ENCODE measurements at regions not wholly inside any gene's neighbourhood (a gene's known extent, or its start where the extent isn't known, plus 50 kb on each side); places are given as distances from the start of the nearest gene placed in this dataset.
"Not testable (repeated sequence)": the region's sequence is repeated elsewhere in the genome, so short reads cannot be mapped to it uniquely, and the experiment has no call there.

- Mint-ChIP-seq H3K27me3 (no peaks in the 10 kb centered on the region), H3K4me3 (no peak overlapping the region), H3K36me3 (no peaks in the 10 kb centered on the region), H3K27ac (no peak overlapping the region), H3K9me3 (no peaks in the 10 kb centered on the region), H3K4me1 (ENCODE audit: low read depth) (no peaks in the 10 kb centered on the region)
- no peak for DNase-seq
- ChIA-PET CTCF (no interaction called here), POLR2A (no interaction called here)
- intact Hi-C loops (cut with micrococcal nuclease) = no loop called here
Measured at GRCh38 chrX:22575161-22575845, 302.6 kb downstream of the CBLL2 start.

- Mint-ChIP-seq H3K4me1 (ENCODE audit: low read depth) (no peaks in the 10 kb centered on the region), H3K27me3 (no peaks in the 10 kb centered on the region), H3K36me3 (no peaks in the 10 kb centered on the region), H3K4me3 (no peak overlapping the region), H3K27ac (no peak overlapping the region), H3K9me3 (no peaks in the 10 kb centered on the region)
- POLR2A ChIA-PET = no interaction called here
- intact Hi-C loops (cut with micrococcal nuclease) = no loop called here
- no peak for DNase-seq
- CTCF ChIA-PET = no interaction called here
Measured at GRCh38 chrX:22577181-22577580, 304.5 kb downstream of the CBLL2 start.

- Mint-ChIP-seq H3K27me3 (no peaks in the 10 kb centered on the region), H3K9me3 (no peaks in the 10 kb centered on the region), H3K4me1 (ENCODE audit: low read depth) (no peaks in the 10 kb centered on the region), H3K27ac (no peak overlapping the region), H3K36me3 (no peaks in the 10 kb centered on the region), H3K4me3 (no peak overlapping the region)
- intact Hi-C loops (cut with micrococcal nuclease) = no loop called here
- no peak for DNase-seq
- CTCF ChIA-PET = no interaction called here
- POLR2A ChIA-PET = no interaction called here
Measured at GRCh38 chrX:22585831-22586230, 313.1 kb downstream of the CBLL2 start.

GRCh38 chrX:22589845-22590244, 317.1 kb downstream of the CBLL2 start:
- intact Hi-C loops (cut with micrococcal nuclease) = no loop called here
- CTCF ChIA-PET = no interaction called here
- POLR2A ChIA-PET = no interaction called here
- DNase-seq = no peak
- H3K27me3 Mint-ChIP-seq = no peaks in the 10 kb centered on the region
- H3K4me3 Mint-ChIP-seq = no peak overlapping the region
- H3K27ac Mint-ChIP-seq = no peak overlapping the region
- no peaks in the 10 kb centered on the region for H3K9me3 Mint-ChIP-seq
- H3K4me1 Mint-ChIP-seq (ENCODE audit: low read depth) = no peaks in the 10 kb centered on the region
- H3K36me3 Mint-ChIP-seq = no peaks in the 10 kb centered on the region

- intact Hi-C loops (cut with micrococcal nuclease) = no loop called here
Measured at GRCh38 chrX:22594766-22595165, 322.1 kb downstream of the CBLL2 start.

GRCh38 chrX:22603060-22603459, 330.3 kb downstream of the CBLL2 start:
- intact Hi-C loops (cut with micrococcal nuclease) = no loop called here
- no peaks in the 10 kb centered on the region for H3K27me3 Mint-ChIP-seq
- no peak overlapping the region for H3K27ac Mint-ChIP-seq
- no peaks in the 10 kb centered on the region for H3K4me1 Mint-ChIP-seq (ENCODE audit: low read depth)
- ChIA-PET POLR2A (no interaction called here), CTCF (no interaction called here)
- peaks cover 5% of the 10 kb centered on the region for H3K9me3 Mint-ChIP-seq
- H3K4me3 Mint-ChIP-seq = no peak overlapping the region
- H3K36me3 Mint-ChIP-seq = no peaks in the 10 kb centered on the region
- DNase-seq = no peak

More at GRCh38 chrX:22594766-22595165, 322.1 kb downstream of the CBLL2 start:
- H3K9me3 Mint-ChIP-seq = peaks cover 5% of the 10 kb centered on the region
- no peak for DNase-seq
- no peaks in the 10 kb centered on the region for H3K4me1 Mint-ChIP-seq (ENCODE audit: low read depth)
- ChIA-PET CTCF (no interaction called here), POLR2A (no interaction called here)
- H3K27me3 Mint-ChIP-seq = no peaks in the 10 kb centered on the region
- H3K4me3 Mint-ChIP-seq = no peak overlapping the region
- H3K27ac Mint-ChIP-seq = no peak overlapping the region
- H3K36me3 Mint-ChIP-seq = no peaks in the 10 kb centered on the region

GRCh38 chrX:22609452-22609851, 336.7 kb downstream of the CBLL2 start:
- POLR2A ChIA-PET; CTCF ChIA-PET; H3K27me3 Mint-ChIP-seq; H3K27ac Mint-ChIP-seq; H3K4me1 Mint-ChIP-seq (ENCODE audit: low read depth); H3K9me3 Mint-ChIP-seq; DNase-seq; H3K4me3 Mint-ChIP-seq; intact Hi-C loops (cut with micrococcal nuclease); H3K36me3 Mint-ChIP-seq: not testable (repeated sequence)

GRCh38 chrX:22616867-22617266, 344.2 kb downstream of the CBLL2 start:
- POLR2A ChIA-PET = no interaction called here
- Mint-ChIP-seq H3K4me3 (no peak overlapping the region), H3K4me1 (ENCODE audit: low read depth) (no peaks in the 10 kb centered on the region), H3K36me3 (no peaks in the 10 kb centered on the region), H3K27me3 (no peaks in the 10 kb centered on the region), H3K27ac (no peak overlapping the region), H3K9me3 (no peaks in the 10 kb centered on the region)
- CTCF ChIA-PET = no interaction called here
- DNase-seq = no peak
- intact Hi-C loops (cut with micrococcal nuclease) = no loop called here

GRCh38 chrX:22627576-22627975, 354.9 kb downstream of the CBLL2 start:
- H3K27ac Mint-ChIP-seq = no peak overlapping the region
- ChIA-PET POLR2A (no interaction called here), CTCF (no interaction called here)
- intact Hi-C loops (cut with micrococcal nuclease) = no loop called here
- no peak overlapping the region for H3K4me3 Mint-ChIP-seq
- H3K9me3 Mint-ChIP-seq = no peaks in the 10 kb centered on the region
- no peaks in the 10 kb centered on the region for H3K27me3 Mint-ChIP-seq
- no peaks in the 10 kb centered on the region for H3K36me3 Mint-ChIP-seq
- no peaks in the 10 kb centered on the region for H3K4me1 Mint-ChIP-seq (ENCODE audit: low read depth)
- DNase-seq = no peak

- POLR2A ChIA-PET = no interaction called here
- Mint-ChIP-seq H3K4me3 (no peak overlapping the region), H3K9me3 (no peaks in the 10 kb centered on the region), H3K27me3 (no peaks in the 10 kb centered on the region), H3K27ac (no peak overlapping the region), H3K36me3 (no peaks in the 10 kb centered on the region), H3K4me1 (ENCODE audit: low read depth) (no peaks in the 10 kb centered on the region)
- CTCF ChIA-PET = no interaction called here
- DNase-seq = no peak
- intact Hi-C loops (cut with micrococcal nuclease) = no loop called here
Measured at GRCh38 chrX:22628275-22628674, 355.6 kb downstream of the CBLL2 start.

- Mint-ChIP-seq H3K4me1 (ENCODE audit: low read depth) (no peaks in the 10 kb centered on the region), H3K36me3 (no peaks in the 10 kb centered on the region), H3K27me3 (no peaks in the 10 kb centered on the region), H3K27ac (no peak overlapping the region), H3K4me3 (no peak overlapping the region), H3K9me3 (no peaks in the 10 kb centered on the region)
- no peak for DNase-seq
- ChIA-PET POLR2A (no interaction called here), CTCF (no interaction called here)
- intact Hi-C loops (cut with micrococcal nuclease) = no loop called here
Measured at GRCh38 chrX:22629105-22629725, 356.5 kb downstream of the CBLL2 start.

- H3K36me3 Mint-ChIP-seq = no peaks in the 10 kb centered on the region
Measured at GRCh38 chrX:22634083-22634482, 361.4 kb downstream of the CBLL2 start.

GRCh38 chrX:22634751-22635150, 362.0 kb downstream of the CBLL2 start:
- no peak for DNase-seq
- Mint-ChIP-seq H3K4me3 (no peak overlapping the region), H3K27ac (no peak overlapping the region), H3K36me3 (no peaks in the 10 kb centered on the region), H3K27me3 (no peaks in the 10 kb centered on the region), H3K4me1 (ENCODE audit: low read depth) (no peaks in the 10 kb centered on the region), H3K9me3 (no peaks in the 10 kb centered on the region)
- ChIA-PET CTCF (no interaction called here), POLR2A (no interaction called here)
- intact Hi-C loops (cut with micrococcal nuclease) = no loop called here

More at GRCh38 chrX:22634083-22634482, 361.4 kb downstream of the CBLL2 start:
- Mint-ChIP-seq H3K4me1 (ENCODE audit: low read depth) (no peaks in the 10 kb centered on the region), H3K27me3 (no peaks in the 10 kb centered on the region), H3K4me3 (no peak overlapping the region), H3K9me3 (no peaks in the 10 kb centered on the region), H3K27ac (no peak overlapping the region)
- intact Hi-C loops (cut with micrococcal nuclease) = no loop called here
- DNase-seq = no peak
- CTCF ChIA-PET = no interaction called here
- POLR2A ChIA-PET = no interaction called here

Data from activated CD4-positive, alpha-beta memory T cell treated with anti-CD3 and anti-CD28 coated beads for 36 hours (primary cell).